ENCODE measurements at regions not wholly inside any gene's neighbourhood (a gene's known extent, or its start where the extent isn't known, plus 50 kb on each side); places are given as distances from the start of the nearest gene placed in this dataset.

DNA sequence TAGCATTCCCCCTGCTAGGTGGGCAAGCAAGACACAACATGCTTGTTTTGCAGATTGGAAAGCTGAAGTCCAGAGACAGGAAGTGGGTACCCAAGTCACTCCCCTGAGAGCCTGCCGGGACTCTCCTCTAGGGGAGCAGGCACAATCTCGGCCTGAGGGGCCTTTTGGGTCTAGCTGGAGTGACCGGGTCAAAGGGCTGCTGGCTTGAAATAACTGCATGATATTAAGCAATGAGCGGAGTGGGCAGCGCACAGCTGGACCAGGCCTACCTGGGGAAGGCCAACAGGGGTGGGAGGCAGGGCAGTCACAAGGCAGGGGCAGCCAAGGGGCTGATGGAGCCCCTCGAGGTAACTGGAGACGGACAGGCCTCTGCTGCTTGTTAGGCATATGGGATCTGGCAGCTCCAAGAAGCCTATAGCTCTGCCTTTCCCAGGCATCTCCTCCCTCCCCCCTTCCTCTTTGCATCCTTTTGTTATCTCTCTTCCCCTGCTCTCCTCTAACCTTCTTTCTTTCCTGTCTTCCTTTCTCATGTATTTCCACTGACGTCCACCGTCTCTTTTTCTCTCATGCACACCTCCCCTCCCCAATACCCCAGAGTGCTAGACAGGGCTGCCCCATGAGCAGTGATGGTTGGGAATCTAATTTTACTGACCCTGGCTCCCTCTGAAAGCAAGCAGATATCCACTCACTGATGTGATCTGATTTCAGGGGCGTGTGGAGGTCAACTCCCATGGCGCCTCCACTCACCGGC lies 237.5 kb downstream of the LOXHD1 start:
- TF ChIP-seq, protein P1, sequence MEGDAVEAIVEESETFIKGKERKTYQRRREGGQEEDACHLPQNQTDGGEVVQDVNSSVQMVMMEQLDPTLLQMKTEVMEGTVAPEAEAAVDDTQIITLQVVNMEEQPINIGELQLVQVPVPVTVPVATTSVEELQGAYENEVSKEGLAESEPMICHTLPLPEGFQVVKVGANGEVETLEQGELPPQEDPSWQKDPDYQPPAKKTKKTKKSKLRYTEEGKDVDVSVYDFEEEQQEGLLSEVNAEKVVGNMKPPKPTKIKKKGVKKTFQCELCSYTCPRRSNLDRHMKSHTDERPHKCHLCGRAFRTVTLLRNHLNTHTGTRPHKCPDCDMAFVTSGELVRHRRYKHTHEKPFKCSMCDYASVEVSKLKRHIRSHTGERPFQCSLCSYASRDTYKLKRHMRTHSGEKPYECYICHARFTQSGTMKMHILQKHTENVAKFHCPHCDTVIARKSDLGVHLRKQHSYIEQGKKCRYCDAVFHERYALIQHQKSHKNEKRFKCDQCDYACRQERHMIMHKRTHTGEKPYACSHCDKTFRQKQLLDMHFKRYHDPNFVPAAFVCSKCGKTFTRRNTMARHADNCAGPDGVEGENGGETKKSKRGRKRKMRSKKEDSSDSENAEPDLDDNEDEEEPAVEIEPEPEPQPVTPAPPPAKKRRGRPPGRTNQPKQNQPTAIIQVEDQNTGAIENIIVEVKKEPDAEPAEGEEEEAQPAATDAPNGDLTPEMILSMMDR (IDR thresholded peaks at IDR 0.05) = no peak
- Mint-ChIP-seq H3K27ac (ENCODE audit: unreplicated experiment) (no peak overlapping the region), H3K4me3 (ENCODE audit: unreplicated experiment) (no peak overlapping the region), H3K4me1 (ENCODE audit: low read depth) (peaks cover 7% of the 10 kb centered on the region), H3K9me3 (ENCODE audit: low read depth) (no peaks in the 10 kb centered on the region), H3K27me3 (ENCODE audit: low read depth) (peaks cover 17% of the 10 kb centered on the region), H3K36me3 (ENCODE audit: low read depth) (no peaks in the 10 kb centered on the region)
- no peak for DNase-seq (ENCODE audit: low spot score)

- H3K27ac Mint-ChIP-seq (ENCODE audit: unreplicated experiment) = no peak overlapping the region
- H3K27me3 Mint-ChIP-seq (ENCODE audit: low read depth) = peaks cover 16% of the 10 kb centered on the region
- no peak overlapping the region for H3K4me3 Mint-ChIP-seq (ENCODE audit: unreplicated experiment)
- TF ChIP-seq, protein P1 (IDR thresholded peaks at IDR 0.05) = no peak
- no peak for DNase-seq (ENCODE audit: low spot score)
- H3K4me1 Mint-ChIP-seq (ENCODE audit: low read depth) = peaks cover 7% of the 10 kb centered on the region
- no peaks in the 10 kb centered on the region for H3K36me3 Mint-ChIP-seq (ENCODE audit: low read depth)
- no peaks in the 10 kb centered on the region for H3K9me3 Mint-ChIP-seq (ENCODE audit: low read depth)
Measured at GRCh38 chr18:46421973-46422551, 235.0 kb downstream of the LOXHD1 start.

- H3K36me3 Mint-ChIP-seq (ENCODE audit: low read depth) = no peaks in the 10 kb centered on the region
- TF ChIP-seq, protein P1 (IDR thresholded peaks at IDR 0.05) = no peak
- no peak overlapping the region for H3K4me3 Mint-ChIP-seq (ENCODE audit: unreplicated experiment)
- H3K9me3 Mint-ChIP-seq (ENCODE audit: low read depth) = no peaks in the 10 kb centered on the region
- peaks cover 18% of the 10 kb centered on the region for H3K27me3 Mint-ChIP-seq (ENCODE audit: low read depth)
- peaks cover 7% of the 10 kb centered on the region for H3K4me1 Mint-ChIP-seq (ENCODE audit: low read depth)
- H3K27ac Mint-ChIP-seq (ENCODE audit: unreplicated experiment) = no peak overlapping the region
- no peak for DNase-seq (ENCODE audit: low spot score)
Measured at GRCh38 chr18:46422552-46423055, 234.4 kb downstream of the LOXHD1 start.

DNA sequence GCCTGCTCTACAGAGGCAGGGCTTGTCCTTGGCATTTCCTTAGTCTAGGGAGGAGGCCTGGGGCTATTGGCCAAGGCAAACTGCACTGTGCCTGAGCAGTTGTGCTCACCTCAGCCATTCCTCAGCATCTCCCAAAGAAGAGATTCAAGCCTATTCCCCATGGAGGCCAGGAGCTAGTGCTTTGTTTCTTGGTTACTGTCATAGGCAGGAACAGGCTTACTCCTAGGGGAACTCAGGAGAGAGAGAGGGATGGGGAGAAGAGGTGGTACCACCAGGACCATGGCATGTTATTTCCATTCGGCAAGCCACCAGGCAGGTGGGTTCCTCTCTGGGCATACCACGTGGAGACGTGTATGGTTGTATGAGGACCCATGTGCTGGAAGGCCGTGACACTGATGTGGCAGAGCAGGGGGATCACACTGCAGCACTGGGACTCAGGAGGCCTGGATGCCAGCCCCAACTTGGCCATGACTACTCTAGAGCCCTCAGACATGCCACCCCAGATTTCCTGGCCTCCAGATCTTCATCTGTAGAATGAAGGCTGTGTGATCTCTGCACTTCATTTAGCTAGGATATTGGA lies 233.7 kb downstream of the LOXHD1 start:
- Mint-ChIP-seq H3K4me3 (ENCODE audit: unreplicated experiment) (no peak overlapping the region), H3K27ac (ENCODE audit: unreplicated experiment) (no peak overlapping the region), H3K4me1 (ENCODE audit: low read depth) (peaks cover 7% of the 10 kb centered on the region), H3K27me3 (ENCODE audit: low read depth) (peaks cover 21% of the 10 kb centered on the region), H3K36me3 (ENCODE audit: low read depth) (no peaks in the 10 kb centered on the region), H3K9me3 (ENCODE audit: low read depth) (no peaks in the 10 kb centered on the region)
- DNase-seq (ENCODE audit: low spot score) = no peak
- TF ChIP-seq, protein P1 (IDR thresholded peaks at IDR 0.05) = no peak

DNA sequence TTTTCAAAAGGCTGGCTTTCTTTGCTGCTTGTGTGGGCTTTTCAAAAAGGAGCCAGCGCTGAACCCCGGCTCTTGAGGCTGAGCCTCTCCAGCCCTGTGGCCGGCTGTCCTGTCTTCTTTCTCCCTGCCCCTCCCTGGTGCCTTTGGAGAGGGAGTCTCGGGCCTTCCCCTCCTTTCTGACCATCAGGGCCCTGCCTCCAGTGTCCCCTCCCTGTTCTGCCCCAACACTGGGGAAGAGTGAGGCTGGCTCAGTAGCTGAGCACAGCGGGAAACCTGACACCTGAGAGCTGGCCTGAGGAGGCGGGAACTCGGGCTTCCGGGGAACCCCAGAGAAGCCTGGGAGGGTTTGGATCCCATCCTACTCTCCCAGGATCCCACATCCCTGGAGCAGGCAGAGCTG lies 232.1 kb downstream of the LOXHD1 start:
- peaks cover 18% of the 10 kb centered on the region for H3K27me3 Mint-ChIP-seq (ENCODE audit: low read depth)

More for the DNA sequence above, 232.1 kb downstream of the LOXHD1 start:
- no peak for DNase-seq (ENCODE audit: low spot score)
- H3K4me1 Mint-ChIP-seq (ENCODE audit: low read depth) = peaks cover 7% of the 10 kb centered on the region
- no peaks in the 10 kb centered on the region for H3K36me3 Mint-ChIP-seq (ENCODE audit: low read depth)
- H3K9me3 Mint-ChIP-seq (ENCODE audit: low read depth) = no peaks in the 10 kb centered on the region
- H3K27ac Mint-ChIP-seq (ENCODE audit: unreplicated experiment) = no peak overlapping the region
- TF ChIP-seq, protein P1 (IDR thresholded peaks at IDR 0.05) = no peak
- no peak overlapping the region for H3K4me3 Mint-ChIP-seq (ENCODE audit: unreplicated experiment)

All from chondrocyte (in vitro differentiated cells).